GM18519 (cell line): ENCODE measurements at regions not wholly inside any gene's neighbourhood (a gene's known extent, or its start where the extent isn't known, plus 50 kb on each side); places are given as distances from the start of the nearest gene placed in this dataset.

Experiments
- ATAC-seq: cut with Tn5 transposase; IDR thresholded peaks from one replicate; pipeline ENCODE4 v1.9.1; 2021; ENCODE audit warnings: mild to moderate bottlenecking, moderate library complexity; ENCODE audit not compliant: unreplicated experiment, low FRiP score

DNA sequence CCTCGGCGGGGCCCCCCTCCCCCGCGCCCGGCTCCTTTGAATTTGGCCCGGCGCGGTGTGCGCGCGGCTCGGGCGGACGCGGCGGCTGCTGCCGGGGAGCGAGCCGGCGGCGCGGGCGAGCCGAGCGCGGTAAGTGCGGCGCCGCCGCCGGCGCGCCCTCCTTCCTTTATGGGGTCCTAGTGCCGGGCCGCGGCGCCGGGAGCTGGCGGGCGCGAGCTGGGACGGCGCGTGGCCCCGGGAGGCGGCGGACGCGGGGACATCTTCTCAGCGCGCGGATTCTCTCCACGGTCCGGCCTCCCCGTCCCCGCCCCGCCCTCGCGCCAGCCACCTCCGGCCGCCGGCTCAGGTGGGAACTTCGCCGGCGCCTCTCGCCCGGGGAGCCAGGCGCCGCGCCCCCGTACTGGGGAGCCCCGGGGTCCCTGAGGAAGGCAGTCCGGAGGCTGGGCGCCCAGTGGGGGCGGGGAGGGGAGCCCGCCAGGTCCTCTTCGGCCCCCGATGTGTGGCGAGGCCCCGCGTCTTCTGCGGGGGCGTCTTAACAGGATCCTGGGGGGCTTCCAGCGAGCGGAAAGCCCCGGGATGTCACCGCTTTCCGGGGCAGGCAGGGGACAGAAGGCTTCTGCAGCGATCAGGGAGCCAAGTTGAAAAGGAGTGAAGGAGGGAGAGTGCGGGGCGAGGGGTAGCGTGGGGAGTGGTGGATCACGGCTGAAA, 98.4 kb upstream of the TENM3 start:
- ATAC-seq: peak; percentile 45

DNA sequence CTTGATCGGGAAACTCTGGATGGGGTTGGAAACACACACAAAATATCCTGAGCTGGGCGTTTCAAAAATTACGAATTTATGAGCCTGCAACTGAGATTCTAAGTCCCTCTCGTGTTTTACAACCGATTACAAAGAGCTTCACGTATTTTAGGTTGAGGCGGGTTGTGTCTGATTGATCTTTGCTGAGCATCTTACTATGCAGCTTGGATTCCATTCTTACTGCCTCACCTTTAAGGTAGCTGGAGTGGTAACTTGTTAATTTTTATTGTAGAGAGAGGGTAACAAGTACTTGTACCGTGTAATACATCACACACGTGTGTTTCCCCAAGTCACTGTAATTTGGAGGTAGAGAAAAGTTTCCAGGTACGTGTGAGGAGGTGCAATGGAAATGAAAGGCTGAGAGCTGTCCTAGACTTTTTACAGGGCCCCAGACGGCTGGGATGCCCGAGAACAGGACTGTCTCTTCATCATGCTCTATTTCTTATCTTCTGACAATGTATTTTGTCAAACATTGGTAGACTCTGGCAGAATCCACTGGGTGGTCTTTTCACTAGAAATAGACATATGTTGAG, 97.8 kb upstream of the TENM3 start:
- ATAC-seq: no peak

DNA sequence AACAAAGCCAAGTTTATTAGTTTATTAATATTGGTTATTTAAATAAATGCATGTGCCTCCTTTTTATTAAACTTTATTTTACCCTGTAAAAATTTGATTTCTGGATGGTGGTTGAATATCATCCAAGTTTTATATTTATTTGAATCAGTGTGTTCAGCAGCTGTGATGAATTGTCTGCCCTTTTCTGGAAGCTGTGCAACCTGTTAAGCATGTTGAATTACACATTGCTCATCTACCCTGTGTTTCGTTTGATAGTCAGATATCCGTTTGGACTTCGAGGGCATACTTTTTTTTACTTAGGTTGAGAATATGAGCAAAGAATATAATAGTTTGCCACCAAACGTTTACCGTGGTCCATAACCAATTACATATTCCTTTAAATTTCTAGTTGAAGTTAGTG, 95.8 kb upstream of the TENM3 start:
- no peak for ATAC-seq

DNA sequence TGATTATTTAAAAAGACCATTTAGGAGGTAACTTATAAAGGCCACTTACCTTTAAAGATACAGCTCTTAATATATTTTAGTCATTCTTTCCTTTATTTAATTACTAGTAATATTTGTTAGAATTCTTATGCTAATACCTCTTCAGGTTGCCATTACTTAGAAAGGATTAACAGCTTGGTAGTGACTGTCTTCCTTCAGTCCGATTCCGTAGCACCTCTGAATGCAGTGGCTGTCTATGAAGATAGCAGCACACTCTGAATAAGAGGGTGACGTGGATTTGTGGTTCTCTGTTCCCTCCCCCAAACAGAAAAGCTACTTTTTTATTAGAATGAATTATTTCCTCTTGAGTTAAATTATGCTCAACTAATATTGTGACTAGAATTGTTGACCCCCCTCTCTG, 92.6 kb upstream of the TENM3 start:
- ATAC-seq: no peak

DNA sequence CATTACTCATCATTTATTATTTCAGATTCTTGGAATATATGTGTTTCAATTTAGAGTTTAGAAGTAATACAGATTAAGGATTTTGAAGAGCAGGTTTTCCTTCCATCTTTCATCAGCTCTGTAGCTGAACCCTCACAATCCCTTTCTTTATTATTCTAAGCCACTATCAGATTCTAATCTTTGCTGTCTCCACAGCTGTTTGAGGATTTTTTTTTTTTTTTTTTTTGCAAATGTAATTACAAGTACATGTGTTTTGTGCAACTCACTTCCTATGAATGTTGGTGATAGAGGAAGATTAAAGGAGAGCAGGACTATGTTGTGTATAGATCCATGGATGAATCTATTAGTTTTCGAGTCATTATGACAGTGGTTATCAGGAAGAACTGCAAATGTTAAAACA, 87.4 kb upstream of the TENM3 start:
- ATAC-seq: no peak

DNA sequence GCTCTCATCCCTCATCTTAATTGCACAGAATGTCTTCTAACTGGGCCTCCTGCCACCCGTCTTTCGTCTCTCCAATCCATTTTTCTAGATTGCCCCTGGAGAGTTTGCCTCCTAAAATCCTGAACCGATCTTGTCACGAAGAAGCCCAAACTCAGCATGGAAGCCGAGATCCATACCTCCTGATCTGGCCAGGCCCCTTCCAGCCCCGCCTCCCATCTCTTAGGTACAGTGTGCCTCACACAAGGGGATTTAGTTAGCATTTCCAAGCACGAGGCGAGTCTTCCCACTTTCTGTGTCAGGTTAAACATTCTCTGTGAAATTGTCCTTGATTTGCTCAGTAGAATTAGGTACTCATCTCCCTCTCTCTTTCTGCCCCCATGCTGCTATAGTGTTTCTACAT, 80.0 kb upstream of the TENM3 start:
- no peak for ATAC-seq

DNA sequence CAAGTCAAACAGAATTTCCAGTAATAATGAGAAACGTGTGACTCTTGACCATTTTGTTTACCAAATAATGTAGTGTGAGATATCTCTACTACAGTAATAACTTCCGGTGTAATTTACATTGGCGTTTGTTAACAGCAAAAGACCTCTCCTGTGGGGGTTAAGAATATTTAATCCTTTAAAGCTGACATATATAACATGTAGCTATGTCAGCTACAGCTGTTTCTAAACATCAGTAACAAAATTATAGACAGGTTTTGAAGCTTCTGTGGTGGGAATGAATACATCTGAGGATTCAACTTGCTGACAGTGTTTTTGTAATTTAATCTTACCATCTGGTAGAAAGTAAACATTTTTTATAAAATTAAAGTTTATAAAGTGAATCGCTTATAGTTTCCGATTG, 73.6 kb upstream of the TENM3 start:
- no peak for ATAC-seq

DNA sequence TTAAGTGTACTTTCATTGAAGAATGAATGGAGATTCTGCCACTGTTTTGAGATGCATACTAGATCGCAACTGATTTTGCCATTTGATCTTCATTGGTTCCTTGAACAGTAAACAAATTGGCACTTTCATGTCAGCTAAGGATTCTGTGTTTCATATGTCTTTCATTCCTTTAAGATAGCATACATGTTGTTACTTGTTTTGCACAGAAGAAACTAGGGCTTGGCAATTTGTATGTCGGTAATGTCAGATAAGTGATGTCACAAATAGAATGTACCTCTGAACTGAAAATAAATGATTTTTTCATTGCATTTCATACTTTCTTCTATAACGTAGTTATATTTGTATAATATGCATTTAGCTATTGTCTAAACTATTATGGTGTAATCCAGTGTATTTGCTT, 73.2 kb upstream of the TENM3 start:
- ATAC-seq: no peak

DNA sequence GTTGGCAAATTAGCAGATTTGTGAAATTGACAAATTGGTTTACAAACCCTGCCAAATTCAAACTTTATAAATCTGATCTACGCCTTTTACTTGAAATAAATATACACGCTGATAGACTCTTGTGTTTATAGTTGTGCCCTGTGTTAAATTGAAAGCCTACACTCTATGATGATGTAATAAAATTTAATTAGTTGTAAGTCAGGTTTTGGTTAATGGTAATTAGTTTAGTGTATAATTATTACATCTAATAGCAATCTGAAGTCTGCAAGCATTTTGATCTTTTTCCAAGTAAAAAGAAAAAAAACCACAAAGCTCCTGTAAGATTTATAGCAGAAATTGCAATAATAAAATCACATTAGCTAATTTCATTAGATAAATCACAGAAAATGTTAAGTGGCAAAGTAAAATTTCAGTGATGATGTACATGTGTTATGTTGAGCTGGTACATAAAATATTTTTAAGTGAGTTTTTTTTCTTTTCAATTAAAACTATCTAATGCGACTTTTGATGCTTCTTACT, 72.7 kb upstream of the TENM3 start:
- ATAC-seq: no peak

DNA sequence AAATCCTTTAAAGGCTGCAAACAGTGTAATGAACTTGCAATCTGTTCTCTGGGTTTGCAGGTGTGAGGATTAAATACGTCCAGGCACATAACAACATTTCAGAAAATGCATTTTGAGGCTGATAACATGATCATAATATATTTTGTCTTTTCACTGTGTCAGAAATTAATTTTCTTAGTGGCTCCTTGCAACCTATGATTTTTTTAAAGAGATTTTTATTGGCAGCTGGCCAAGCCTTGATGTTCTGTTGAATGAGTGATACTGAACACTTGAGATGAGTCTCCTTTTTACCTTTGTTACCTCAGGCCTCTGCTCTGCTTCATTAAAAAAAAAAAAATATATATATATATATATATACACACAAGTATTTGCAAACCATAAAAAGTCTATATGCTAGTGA, 68.2 kb upstream of the TENM3 start:
- no peak for ATAC-seq

DNA sequence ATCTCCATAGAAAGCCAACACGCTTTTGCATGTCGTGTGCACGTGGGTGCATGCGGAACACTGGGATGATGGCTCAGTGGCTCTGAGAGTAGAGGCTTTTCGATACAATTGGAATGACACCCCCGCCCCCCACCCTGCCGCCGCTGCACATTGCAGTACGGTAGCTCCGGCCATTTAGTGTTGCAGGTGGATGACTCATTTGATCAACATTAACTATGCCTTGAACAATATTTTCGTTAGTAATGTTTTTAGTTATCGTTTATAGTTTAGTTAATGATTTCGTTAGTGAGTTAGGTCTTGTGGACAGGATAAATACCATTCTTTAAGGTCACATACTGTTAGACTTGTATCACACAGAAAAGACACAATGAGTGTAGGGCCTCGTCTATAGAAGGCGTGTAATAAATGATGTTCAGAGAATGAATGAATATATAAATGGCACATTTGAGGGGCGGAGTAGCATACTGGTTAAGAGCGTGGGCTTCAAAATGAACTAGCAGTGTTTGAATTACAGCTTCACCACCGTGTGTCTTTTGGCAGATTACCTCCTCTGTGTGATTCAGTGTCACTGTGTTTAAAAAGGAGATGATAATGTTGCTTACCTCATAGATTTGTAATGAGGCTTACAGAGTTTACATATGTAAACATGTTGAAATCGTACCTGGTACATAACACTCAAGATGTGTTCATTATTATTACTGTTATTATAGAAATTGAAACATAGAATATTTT, 67.2 kb upstream of the TENM3 start:
- ATAC-seq: no peak

DNA sequence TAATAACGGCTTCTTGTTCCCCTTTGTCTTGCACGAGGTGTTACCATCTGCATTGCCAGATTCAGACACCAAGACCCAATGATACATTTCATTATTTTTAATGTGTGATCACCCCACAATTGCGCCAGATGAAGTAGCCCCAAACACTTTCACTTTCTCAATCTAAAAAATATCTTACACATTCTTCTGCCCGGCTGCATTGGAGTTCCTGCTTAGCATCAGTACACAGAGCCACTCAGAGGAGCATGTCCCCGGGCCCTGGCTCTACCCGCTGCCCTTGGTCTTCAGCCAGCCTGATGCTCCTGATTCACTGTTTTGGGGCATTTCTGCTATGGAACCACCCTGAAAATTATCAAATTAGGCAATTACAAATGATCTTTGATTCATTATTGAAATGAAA, 66.0 kb upstream of the TENM3 start:
- no peak for ATAC-seq

DNA sequence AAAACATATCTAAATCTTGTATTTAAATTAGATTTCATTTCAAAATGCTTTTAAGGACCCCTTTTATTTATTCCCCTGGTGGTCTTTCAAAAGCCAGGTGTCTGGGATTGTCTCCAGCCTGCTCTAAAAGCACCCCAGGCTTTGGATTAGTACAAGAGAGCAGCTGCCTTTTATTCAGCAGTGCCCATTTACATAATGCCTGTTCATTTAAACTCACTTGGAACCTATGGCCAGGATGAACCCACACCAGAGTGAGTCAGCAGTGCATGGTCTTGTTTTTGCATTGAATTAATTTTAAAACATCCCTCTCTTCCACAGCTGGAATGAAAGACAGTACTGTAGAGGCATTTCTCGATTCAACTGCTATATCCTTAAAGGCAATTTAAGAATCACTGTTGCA, 64.1 kb upstream of the TENM3 start:
- no peak for ATAC-seq

DNA sequence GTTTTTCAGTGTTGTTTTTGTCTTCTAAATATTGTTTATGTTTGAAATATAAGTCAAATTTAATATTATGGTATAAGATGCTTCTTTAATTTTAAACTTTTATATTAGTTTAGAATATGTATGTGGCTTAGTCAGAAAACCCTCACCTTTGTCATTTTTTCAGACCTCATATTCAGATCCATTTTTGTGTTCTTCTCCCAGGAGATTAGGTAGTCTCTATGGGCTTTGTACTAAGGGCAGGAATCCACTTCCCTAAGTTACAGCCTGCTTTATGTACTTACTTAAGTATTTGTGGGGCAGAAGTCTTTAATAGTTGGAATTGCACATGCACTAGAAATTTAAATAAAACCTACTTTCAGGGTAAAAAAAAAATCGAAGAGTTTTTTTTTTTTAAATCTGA, 63.5 kb upstream of the TENM3 start:
- ATAC-seq: no peak

DNA sequence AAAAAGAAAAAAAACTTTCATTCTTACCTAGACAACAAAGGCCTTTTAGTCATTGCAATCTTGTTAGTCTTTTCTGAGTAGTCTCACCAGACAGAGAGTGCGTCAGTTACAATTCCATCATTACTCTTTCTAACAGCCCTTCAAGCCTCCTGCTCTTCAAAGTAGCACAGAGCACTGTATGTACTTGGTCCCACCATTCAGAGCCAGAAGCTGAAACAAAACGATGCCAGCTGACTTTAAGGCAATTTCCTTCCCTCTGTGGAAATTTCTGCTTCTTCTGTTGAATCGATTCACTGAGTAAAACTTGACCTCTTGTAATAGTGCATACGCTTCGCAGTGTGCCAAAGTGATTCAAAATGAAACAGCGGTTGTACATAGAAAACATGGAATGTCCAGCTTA, 57.7 kb upstream of the TENM3 start:
- no peak for ATAC-seq

DNA sequence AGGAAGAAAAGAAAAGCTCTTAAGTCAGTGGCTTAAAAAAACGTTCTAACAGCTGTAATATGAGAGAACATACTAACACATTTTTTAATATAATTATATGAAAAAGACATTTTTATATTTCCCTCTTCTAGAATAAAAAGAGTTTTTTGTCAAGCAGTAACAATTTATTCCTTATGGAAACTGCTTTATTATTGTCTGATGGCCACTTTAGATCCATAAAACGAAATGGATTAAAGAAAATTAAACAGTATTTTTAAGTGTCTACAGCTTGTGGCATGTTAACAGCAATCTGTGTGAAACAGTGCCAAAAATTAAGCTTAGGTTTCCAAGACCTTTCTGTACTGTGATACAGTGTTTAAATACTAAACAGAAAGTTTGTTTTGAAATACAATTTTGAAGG, 55.5 kb upstream of the TENM3 start:
- ATAC-seq: no peak

DNA sequence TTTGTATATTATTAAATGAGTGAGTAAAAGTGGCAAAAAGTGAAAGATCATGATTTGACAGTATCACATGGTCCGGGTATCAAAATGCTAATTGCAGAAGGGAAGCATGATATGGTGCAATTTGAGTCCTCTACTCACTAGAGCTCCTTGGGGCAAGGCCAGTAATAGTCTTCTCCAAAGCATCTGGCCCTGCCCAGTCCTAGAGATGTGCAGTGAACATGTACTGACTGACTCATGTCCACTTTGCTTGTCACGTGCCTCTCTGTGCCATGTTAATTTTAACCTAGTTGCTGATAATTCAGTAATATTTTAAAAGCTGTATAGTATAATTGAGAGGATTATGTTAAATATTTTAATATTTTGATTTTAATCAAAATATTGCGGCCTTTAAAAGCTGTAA, 54.6 kb upstream of the TENM3 start:
- ATAC-seq: no peak

DNA sequence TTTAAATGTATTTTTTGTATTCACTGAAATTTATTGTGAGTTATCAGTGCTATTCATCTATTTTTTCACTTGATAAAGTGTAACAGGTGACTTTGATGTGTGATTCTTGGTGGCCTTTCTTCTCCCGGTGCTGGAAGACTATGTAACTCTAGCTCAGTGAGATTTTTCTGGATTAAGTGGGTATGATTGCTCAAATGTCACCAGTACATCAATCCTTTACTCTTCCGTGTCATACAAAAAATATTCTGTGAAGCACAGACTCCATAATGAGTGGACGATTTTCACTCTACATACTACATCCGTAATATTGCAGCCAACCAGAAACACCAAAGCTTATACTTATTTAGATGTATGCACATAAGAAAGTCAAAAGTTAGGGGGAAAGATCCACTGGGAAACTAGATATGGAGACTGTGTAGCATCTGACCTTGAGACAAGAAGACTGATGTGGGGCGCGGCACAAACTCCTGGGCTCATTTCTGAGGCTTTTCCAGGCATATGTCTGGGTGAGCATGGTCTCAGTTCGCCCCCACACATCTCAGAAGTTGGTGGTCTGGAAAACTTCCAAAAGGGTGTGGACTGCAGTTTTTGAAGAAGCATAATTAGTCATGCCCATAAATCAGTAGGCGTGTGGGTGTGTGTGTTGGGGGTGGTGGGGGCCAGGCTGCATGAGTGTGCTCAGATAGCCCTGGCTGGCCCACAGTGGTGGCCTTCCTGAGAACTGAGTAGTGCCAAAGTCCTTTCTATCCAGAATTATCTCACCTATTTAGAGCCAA, 53.9 kb upstream of the TENM3 start:
- no peak for ATAC-seq

DNA sequence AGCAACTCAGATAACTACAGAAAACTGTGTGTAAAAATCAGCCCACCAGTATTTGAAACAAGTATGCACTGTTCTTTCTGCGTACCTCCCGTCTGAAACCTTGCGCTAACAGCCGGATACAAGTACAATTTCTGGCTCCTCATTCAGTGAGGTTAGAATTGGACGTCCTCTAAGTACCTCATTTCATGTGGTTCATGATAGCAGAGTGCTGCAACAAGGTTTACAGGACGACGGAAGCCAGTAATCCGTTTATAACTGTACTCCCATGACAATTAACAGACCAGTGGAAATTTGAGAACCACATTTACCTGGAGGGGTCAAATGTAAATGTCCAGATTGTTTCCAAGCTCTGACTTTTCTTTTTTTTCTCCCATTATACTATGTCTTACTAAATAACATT, 52.9 kb upstream of the TENM3 start:
- ATAC-seq: no peak

DNA sequence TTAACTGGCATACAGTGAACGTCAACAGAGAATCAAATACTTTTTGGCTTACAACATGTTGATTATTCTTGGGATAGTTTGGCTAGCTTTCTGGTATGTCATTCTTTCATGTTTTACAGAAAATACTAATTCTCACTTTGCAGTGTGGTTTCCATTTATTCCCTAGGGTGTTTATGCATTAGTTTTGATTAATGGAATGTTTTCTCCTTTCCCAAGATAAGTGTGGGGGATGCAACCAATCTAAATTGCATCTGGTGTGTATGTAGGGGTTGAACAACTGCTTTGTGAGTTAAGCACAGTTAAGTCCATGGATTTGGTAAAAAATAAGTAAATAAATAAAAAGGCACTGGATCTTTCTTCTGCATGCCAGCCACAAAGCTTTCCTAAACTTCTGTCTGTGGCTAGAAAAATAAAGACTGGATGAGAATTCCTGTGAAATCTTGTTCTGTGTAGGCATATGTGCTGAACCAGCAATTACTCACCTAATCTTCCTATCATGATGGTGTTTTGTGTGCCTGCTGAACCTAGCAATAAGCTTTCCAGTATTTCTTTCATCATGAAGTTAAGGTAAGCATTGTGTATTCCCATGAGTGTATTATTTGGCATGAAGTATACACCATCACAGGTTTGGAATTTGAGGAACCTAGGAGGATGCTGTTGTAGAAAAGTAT, 50.6 kb upstream of the TENM3 start:
- ATAC-seq: no peak

DNA sequence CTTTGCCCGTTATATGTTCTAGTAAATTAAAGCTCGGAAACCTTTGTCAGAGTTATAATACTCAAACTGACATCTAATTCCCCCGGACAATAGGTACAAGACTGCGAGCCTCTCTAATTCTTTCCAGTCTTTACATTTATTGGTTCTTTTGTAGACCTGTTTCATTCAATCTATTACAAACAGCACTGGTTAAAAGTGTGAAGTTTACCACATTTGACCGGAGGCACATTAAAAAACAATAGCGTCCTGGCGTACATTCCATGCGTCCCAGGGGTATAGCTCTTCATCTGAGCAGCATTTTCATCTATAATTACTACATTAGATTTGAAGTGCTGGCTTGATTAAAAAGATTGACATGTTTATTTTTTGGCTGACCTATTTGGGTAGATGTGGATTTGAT, 49.9 kb upstream of the TENM3 start:
- ATAC-seq: no peak
